DOHH2 (cell line): ENCODE measurements at regions not wholly inside any gene's neighbourhood (a gene's known extent, or its start where the extent isn't known, plus 50 kb on each side); places are given as distances from the start of the nearest gene placed in this dataset.

Source experiments
- H3F3A ChIP-seq: fragments of 200-600 bp; sonication (generic), shearing (Covaris generic); 2 replicates; pipeline ENCODE4 v1.6.0; 2016; ENCODE audit warnings: antibody characterized with exemption, mild to moderate bottlenecking; ENCODE audit not compliant: control insufficient read depth, insufficient read depth
- H3K27ac ChIP-seq: fragments of 200-600 bp; sonication (generic); 2 replicates; pipeline ENCODE4 v1.5.1; 2014; ENCODE audit warnings: low read depth, mild to moderate bottlenecking, low read length, moderate library complexity
- H3K27me3 ChIP-seq: fragments of 200-600 bp; sonication (generic); 2 replicates; pipeline ENCODE4 v1.6.1; 2014; ENCODE audit warnings: mild to moderate bottlenecking, low read length, mixed read lengths; ENCODE audit not compliant: control insufficient read depth
- H3K36me3 ChIP-seq: fragments of 200-600 bp; sonication (generic); 2 replicates; pipeline ENCODE4 v1.6.1; 2014; ENCODE audit warnings: mild to moderate bottlenecking, low read length, moderate library complexity, mixed read lengths; ENCODE audit not compliant: control insufficient read depth
- H3K4me1 ChIP-seq: fragments of 200-600 bp; sonication (generic); 2 replicates; pipeline ENCODE4 v1.6.1; 2014; ENCODE audit warnings: mild to moderate bottlenecking, low read length, mixed read lengths; ENCODE audit not compliant: control insufficient read depth
- H3K4me2 ChIP-seq: fragments of 200-600 bp; sonication (generic); 2 replicates; pipeline ENCODE4 v1.6.0; 2014; ENCODE audit warnings: mild to moderate bottlenecking, low read length, moderate library complexity
- H3K4me3 ChIP-seq: fragments of 200-600 bp; sonication (generic); 2 replicates; pipeline ENCODE4 v1.5.1; 2014; ENCODE audit warnings: mild to moderate bottlenecking, low read length, mixed read lengths
- H3K79me2 ChIP-seq: fragments of 200-600 bp; sonication (generic); 2 replicates; pipeline ENCODE4 v1.6.1; 2014; ENCODE audit warnings: mild to moderate bottlenecking, low read length, mixed read lengths; ENCODE audit not compliant: control insufficient read depth
- H3K9me2 ChIP-seq: fragments of 200-600 bp; sonication (generic); replicated peaks from 2 replicates; pipeline ENCODE4 v1.6.1; 2014; ENCODE audit warnings: mild to moderate bottlenecking, low read length, mixed read lengths; ENCODE audit not compliant: control insufficient read depth
- H3K9me3 ChIP-seq: fragments of 200-600 bp; sonication (generic); 2 replicates; pipeline ENCODE4 v1.6.1; 2014; ENCODE audit warnings: antibody characterized with exemption, low read length, mixed read lengths; ENCODE audit not compliant: control insufficient read depth, insufficient read depth
- H4K20me1 ChIP-seq: fragments of 200-600 bp; sonication (generic); 2 replicates; pipeline ENCODE4 v1.6.0; 2014; ENCODE audit warnings: low read depth, mild to moderate bottlenecking, antibody characterized with exemption, low read length, moderate library complexity; ENCODE audit not compliant: control insufficient read depth, insufficient read depth
- EZH2phosphoT487 ChIP-seq: fragments of 200-600 bp; sonication (generic); IDR thresholded peaks from 2 replicates; pipeline ENCODE4 v1.6.1; 2017; ENCODE audit warnings: borderline replicate concordance, mild to moderate bottlenecking, antibody characterized with exemption, low read length, moderate library complexity, mixed read lengths
- TF ChIP-seq, protein P1 (sequence below): fragments of 200-600 bp; sonication (generic); IDR thresholded peaks from one replicate; pipeline ENCODE4 v1.5.1; 2014; ENCODE audit warnings: antibody characterized with exemption, mild to moderate bottlenecking, low read depth, low read length; ENCODE audit not compliant: poor library complexity, severe bottlenecking

GRCh38 chr17:34075076-34075475 is 180.0 kb upstream of the CCL2 start:
- H3K9me2 ChIP-seq = no peaks in the 10 kb centered on the region
- H3K27ac ChIP-seq = no peak overlapping the region
- H3K79me2 ChIP-seq = no peaks in the 10 kb centered on the region
- no peaks in the 10 kb centered on the region for H3K36me3 ChIP-seq
- H3K27me3 ChIP-seq = no peaks in the 10 kb centered on the region
- TF ChIP-seq EZH2phosphoT487 = no peak
- TF ChIP-seq, protein P1, sequence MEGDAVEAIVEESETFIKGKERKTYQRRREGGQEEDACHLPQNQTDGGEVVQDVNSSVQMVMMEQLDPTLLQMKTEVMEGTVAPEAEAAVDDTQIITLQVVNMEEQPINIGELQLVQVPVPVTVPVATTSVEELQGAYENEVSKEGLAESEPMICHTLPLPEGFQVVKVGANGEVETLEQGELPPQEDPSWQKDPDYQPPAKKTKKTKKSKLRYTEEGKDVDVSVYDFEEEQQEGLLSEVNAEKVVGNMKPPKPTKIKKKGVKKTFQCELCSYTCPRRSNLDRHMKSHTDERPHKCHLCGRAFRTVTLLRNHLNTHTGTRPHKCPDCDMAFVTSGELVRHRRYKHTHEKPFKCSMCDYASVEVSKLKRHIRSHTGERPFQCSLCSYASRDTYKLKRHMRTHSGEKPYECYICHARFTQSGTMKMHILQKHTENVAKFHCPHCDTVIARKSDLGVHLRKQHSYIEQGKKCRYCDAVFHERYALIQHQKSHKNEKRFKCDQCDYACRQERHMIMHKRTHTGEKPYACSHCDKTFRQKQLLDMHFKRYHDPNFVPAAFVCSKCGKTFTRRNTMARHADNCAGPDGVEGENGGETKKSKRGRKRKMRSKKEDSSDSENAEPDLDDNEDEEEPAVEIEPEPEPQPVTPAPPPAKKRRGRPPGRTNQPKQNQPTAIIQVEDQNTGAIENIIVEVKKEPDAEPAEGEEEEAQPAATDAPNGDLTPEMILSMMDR = no peak
- no peak overlapping the region for H3K4me2 ChIP-seq
- no peaks in the 10 kb centered on the region for H3K4me1 ChIP-seq
- H3F3A ChIP-seq = no peaks in the 10 kb centered on the region
- H3K4me3 ChIP-seq = no peak overlapping the region
- no peaks in the 10 kb centered on the region; the same call in 1 of the 2 replicates for H3K9me3 ChIP-seq
- H4K20me1 ChIP-seq = no peaks in the 10 kb centered on the region

DNA sequence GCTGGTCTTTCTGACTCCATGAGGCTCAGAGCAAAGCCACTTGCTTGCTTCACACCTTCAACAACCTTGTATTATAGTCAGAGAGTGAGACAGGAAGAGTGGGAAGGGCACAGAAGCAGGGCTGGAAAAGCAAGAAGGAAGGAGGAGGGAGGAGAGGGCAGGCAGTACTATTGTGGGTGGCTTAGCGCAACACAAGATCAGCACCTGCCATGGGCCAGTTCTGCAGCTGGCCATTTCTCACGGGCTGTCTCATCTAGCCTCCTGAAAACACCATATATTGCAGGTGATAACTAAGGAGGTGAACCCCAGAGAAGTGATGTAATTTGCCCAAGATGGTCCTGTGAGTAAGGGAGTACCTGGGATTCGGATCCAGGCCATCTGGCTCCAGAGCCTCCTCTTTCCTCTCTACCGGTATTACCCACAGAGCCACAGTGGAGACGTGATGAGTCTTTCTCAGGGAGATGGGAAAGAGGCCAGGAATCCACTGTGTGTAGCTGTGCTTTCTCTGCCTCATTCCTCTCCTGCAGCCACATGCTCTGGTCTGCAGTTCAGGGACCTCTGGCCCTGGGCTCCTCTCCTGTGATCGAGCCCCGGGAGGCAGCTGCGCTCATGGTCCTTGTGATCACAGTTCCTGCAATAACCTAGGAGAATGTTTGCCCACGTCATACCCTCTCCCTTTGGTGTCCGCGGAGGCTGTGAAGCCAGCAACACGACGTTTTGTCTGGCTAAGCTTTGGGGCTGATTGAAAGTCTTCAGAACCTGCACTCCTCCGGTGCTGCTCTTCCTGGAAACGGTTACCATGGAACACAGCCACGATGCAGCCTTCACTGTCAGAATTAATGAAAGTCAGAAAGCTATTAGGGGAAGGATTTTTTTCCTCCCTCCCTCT is 178.1 kb upstream of the CCL2 start:
- H3K79me2 ChIP-seq = no peaks in the 10 kb centered on the region
- no peak overlapping the region for H3K4me2 ChIP-seq
- H3K27ac ChIP-seq = no peak overlapping the region
- TF ChIP-seq, protein P1 = no peak
- H3F3A ChIP-seq = no peaks in the 10 kb centered on the region
- no peaks in the 10 kb centered on the region for H3K36me3 ChIP-seq
- no peaks in the 10 kb centered on the region; the same call in 1 of the 2 replicates for H3K9me3 ChIP-seq
- no peaks in the 10 kb centered on the region for H3K27me3 ChIP-seq
- no peaks in the 10 kb centered on the region for H3K9me2 ChIP-seq
- no peaks in the 10 kb centered on the region for H4K20me1 ChIP-seq
- H3K4me1 ChIP-seq = no peaks in the 10 kb centered on the region
- H3K4me3 ChIP-seq = no peak overlapping the region

GRCh38 chr17:34081269-34081668 is 173.8 kb upstream of the CCL2 start:
- Histone ChIP-seq H3K36me3 (no peaks in the 10 kb centered on the region), H3K9me3 (no peaks in the 10 kb centered on the region), H3K4me2 (no peak overlapping the region), H3F3A (no peaks in the 10 kb centered on the region), H3K4me3 (no peak overlapping the region), H3K4me1 (no peaks in the 10 kb centered on the region), H3K79me2 (no peaks in the 10 kb centered on the region), H3K27me3 (no peaks in the 10 kb centered on the region), H3K27ac (no peak overlapping the region), H4K20me1 (no peaks in the 10 kb centered on the region), H3K9me2 (no peaks in the 10 kb centered on the region)
- TF ChIP-seq, protein P1 = peak; percentile 43
- TF ChIP-seq EZH2phosphoT487 = no peak
